HepG2 (cell line): ENCODE measurements at regions not wholly inside any gene's neighbourhood (a gene's known extent, or its start where the extent isn't known, plus 50 kb on each side); places are given as distances from the start of the nearest gene placed in this dataset.

Experiments used
- ATAC-seq: fragments of 200-7000 bp; cut with Tn5 transposase; 3 replicates; pipeline ENCODE4 v1.9.1; 2020; ENCODE audit warnings: mild to moderate bottlenecking, moderate library complexity
- BruUV-seq: library from RNA; stranded (reverse); fragments of 400-500 nt; replicated peaks from 2 replicates; lab custom pipeline; 2021; lab: Mats Ljungman, UMichigan
- CTCF ChIA-PET: fragments of 300-600 bp; formaldehyde crosslinking; extraction: SDS; loops from one replicate; lab custom pipeline; 2021; ENCODE audit warnings: low total read pairs, inconsistent platforms, low intra/inter-chr PET ratio; lab: Yijun Ruan, JAX
- POLR2A ChIA-PET: fragments of 350-600 bp; sonication (Branson Sonifier 250); formaldehyde crosslinking; loops from one replicate; lab custom pipeline; 2020; ENCODE audit warnings: antibody characterized with exemption, inconsistent platforms; lab: Yijun Ruan, JAX
- DNase-seq: peaks from one replicate; pipeline ENCODE4 v3.0.0-alpha.2; 2015; ENCODE audit warnings: low spot score
- FAIRE-seq: peaks from 3 replicates; lab custom pipeline; 2011; peaks lifted over from hg19 to GRCh38; lab: Jason Lieb, UNC
- H2AFZ ChIP-seq: one replicate; pipeline ENCODE4 v1.6.1; 2011; ENCODE audit warnings: low read length, inconsistent platforms
- H3K27ac ChIP-seq: fragments of 300-600 bp; 3 replicates; pipeline ENCODE4 v1.8.0; 2011; ENCODE audit warnings: mixed run types, mild to moderate bottlenecking, mixed read lengths, low read length, inconsistent platforms; ENCODE audit not compliant: insufficient read depth; ENCODE audit errors: extremely low read length
- H3K27me3 ChIP-seq, 2 experiments: fragments of 200-600 bp in 1 of 2; 2 replicates in 1 of 2; 3 replicates in 1 of 2; pipeline versions ENCODE4 v1.6.0 to v1.8.0; 2011; ENCODE audit warnings: low read length in 2 of 2, mild to moderate bottlenecking in 2 of 2, moderate library complexity in 2 of 2, inconsistent platforms in 1 of 2; ENCODE audit not compliant: insufficient read depth in 2 of 2, control insufficient read depth in 1 of 2
- H3K36me3 ChIP-seq, 2 experiments: fragments of 200-600 bp in 1 of 2; replicated peaks in 1 of 2; 2 replicates in 1 of 2; 3 replicates in 1 of 2; pipeline versions ENCODE4 v1.5.1 to v1.8.0; 2011; ENCODE audit warnings: low read length in 2 of 2, inconsistent platforms in 1 of 2; ENCODE audit not compliant: insufficient read depth in 2 of 2, control insufficient read depth in 1 of 2
- H3K4me1 ChIP-seq: 2 replicates; pipeline ENCODE4 v1.5.1; 2012; ENCODE audit warnings: low read length, inconsistent platforms; ENCODE audit not compliant: insufficient read depth
- H3K4me2 ChIP-seq: 2 replicates; pipeline ENCODE4 v1.6.0; 2011; ENCODE audit warnings: low read depth, low read length, inconsistent platforms
- H3K4me3 ChIP-seq, 3 experiments: fragments of 200-600 bp in 1 of 3; sonication (generic), shearing (Covaris generic) in 1 of 3; replicated peaks in 1 of 3; 2 replicates each; pipeline ENCODE4 v1.5.1; 2011 to 2016; ENCODE audit warnings: low read length in 3 of 3, inconsistent platforms in 2 of 3, low read depth in 2 of 3, mild to moderate bottlenecking in 2 of 3, control low read depth in 1 of 3, mixed read lengths in 1 of 3; ENCODE audit not compliant: insufficient read depth in 1 of 3
- H3K79me2 ChIP-seq: one replicate; pipeline ENCODE4 v1.6.1; 2011; ENCODE audit warnings: low read length, inconsistent platforms; ENCODE audit not compliant: insufficient read depth
- H3K9ac ChIP-seq: 2 replicates; pipeline ENCODE4 v1.6.0; 2011; ENCODE audit warnings: mild to moderate bottlenecking, low read depth, low read length, inconsistent platforms; ENCODE audit not compliant: insufficient read depth
- H3K9me3 ChIP-seq: 2 replicates; pipeline ENCODE4 v1.5.1; 2012; ENCODE audit warnings: mild to moderate bottlenecking, low read length
- H4K20me1 ChIP-seq: 2 replicates; pipeline ENCODE4 v1.6.0; 2011; ENCODE audit warnings: inconsistent platforms, mild to moderate bottlenecking, low read length, moderate library complexity; ENCODE audit not compliant: insufficient read depth
- BRD4 ChIP-seq: sonication (generic); formaldehyde crosslinking; IDR thresholded peaks from 2 replicates; pipeline ENCODE4 v1.4.0; 2020; ENCODE audit warnings: missing genetic modification reagents
- MAFG ChIP-seq: sonication (generic); formaldehyde crosslinking; IDR thresholded peaks from 2 replicates; pipeline ENCODE4 v1.5.1; 2020; ENCODE audit warnings: mild to moderate bottlenecking, missing genetic modification reagents
- NFE2 ChIP-seq: sonication (generic); formaldehyde crosslinking; IDR thresholded peaks from 2 replicates; pipeline ENCODE4 v1.4.0; 2020; ENCODE audit warnings: missing genetic modification reagents
- PBX2 ChIP-seq: IDR thresholded peaks from 2 replicates; pipeline ENCODE4 v1.6.1; 2016; ENCODE audit warnings: control low read depth
- ZNF558 ChIP-seq: sonication (generic); formaldehyde crosslinking; IDR thresholded peaks from 2 replicates; pipeline ENCODE4 v1.9.0; 2022; ENCODE audit warnings: mild to moderate bottlenecking, missing genetic modification reagents, borderline replicate concordance
- ZNF687 ChIP-seq: sonication (generic); formaldehyde crosslinking; IDR thresholded peaks from 2 replicates; pipeline ENCODE4 v1.5.1; 2020; ENCODE audit warnings: mild to moderate bottlenecking, missing genetic modification reagents, moderate library complexity
- WGBS: methylation state at CpG from one replicate; pipeline ENCODE4 v1.1.6; 2017; ENCODE audit warnings: low lambda C conversion rate; 5-methylcytosine and 5-hydroxymethylcytosine counted together
- in situ Hi-C: cut with HindIII; loops from 2 replicates; pipeline ENCODE4 v1.10.0; 2017; ENCODE audit warnings: low pct_unique_long_range_greater_than_20kb; ENCODE audit not compliant: extremely low pct_ligation_motif_present
- intact Hi-C: fragments of 100-400 bp; cut with micrococcal nuclease; formaldehyde crosslinking; loops from one replicate; pipeline ENCODE4 v1.10.0; 2022; ENCODE audit not compliant: unreplicated experiment

GRCh38 chr5:174239718-174240117, 194.2 kb downstream of the NSG2 start:
- DNase-seq (no peak), ATAC-seq (no peak), FAIRE-seq (no peak)
- Histone ChIP-seq H3K27ac (no peak overlapping the region), H3K36me3 (no peaks in the 10 kb centered on the region), H2AFZ (no peak overlapping the region), H3K4me1 (no peaks in the 10 kb centered on the region), H3K9ac (no peak overlapping the region), H3K79me2 (no peaks in the 10 kb centered on the region), H3K9me3 (no peaks in the 10 kb centered on the region; the same call in 1 of the 2 replicates), H3K4me2 (no peak overlapping the region), H4K20me1 (no peaks in the 10 kb centered on the region), H3K27me3 (no peaks in the 10 kb centered on the region; a peak in 1 of 5 replicates), H3K4me3 (no peak overlapping the region)
- ChIA-PET CTCF (no interaction called here), POLR2A (no interaction called here)
- no peak for TF ChIP-seq MAFG (CRISPR knock-in tag)
- TF ChIP-seq NFE2 (CRISPR knock-in tag), result no peak
- TF ChIP-seq ZNF687, result no peak
- TF ChIP-seq BRD4, result no peak
- no peak for TF ChIP-seq PBX2 (CRISPR knock-in tag)
- no peak for TF ChIP-seq ZNF558
- intact Hi-C loops (no loop called here), in situ Hi-C loops (no loop called here)
- WGBS, result 10% methylated on average over 4 of the region's 4 CpGs
- no TSS peak for BruUV-seq
